ENCODE measurements at regions not wholly inside any gene's neighbourhood (a gene's known extent, or its start where the extent isn't known, plus 50 kb on each side); places are given as distances from the start of the nearest gene placed in this dataset.

GRCh38 chr2:7785700-7786099 lies 868.5 kb downstream of the RNF144A start:
- TF ChIP-seq EP300 (IDR thresholded peaks at IDR 0.05), result no peak
- TF ChIP-seq POLR2A (IDR thresholded peaks at IDR 0.05), result no peak
- no peak for TF ChIP-seq CTCF (IDR thresholded peaks at IDR 0.05)
